GM23338 (cell line): ENCODE measurements at regions not wholly inside any gene's neighbourhood (a gene's known extent, or its start where the extent isn't known, plus 50 kb on each side); places are given as distances from the start of the nearest gene placed in this dataset.

ENCODE experiments used
- ATAC-seq: fragments of 200-7000 bp; cut with Tn5 transposase; 3 replicates; pipeline ENCODE4 v1.9.1; 2020
- DNase-seq: peaks from one replicate; pipeline ENCODE4 v3.0.0-alpha.2; 2015; ENCODE audit warnings: low spot score
- H2AFZ ChIP-seq: fragments of 200-600 bp; sonication (generic); 2 replicates; pipeline ENCODE4 v1.8.0; 2016; ENCODE audit warnings: antibody characterized with exemption, mild to moderate bottlenecking, moderate library complexity
- H3F3A ChIP-seq: fragments of 200-600 bp; sonication (generic); replicated peaks from 2 replicates; pipeline ENCODE4 v1.8.0; 2017; ENCODE audit warnings: antibody characterized with exemption, mixed run types, low read depth
- H3K27ac ChIP-seq: fragments of 200-600 bp; sonication (generic); 2 replicates; pipeline ENCODE4 v1.6.1; 2016; ENCODE audit warnings: low read depth
- H3K27me3 ChIP-seq: fragments of 200-600 bp; sonication (generic); 2 replicates; pipeline ENCODE4 v1.8.0; 2016; ENCODE audit warnings: mild to moderate bottlenecking, mixed run types, moderate library complexity; ENCODE audit not compliant: insufficient read depth
- H3K36me3 ChIP-seq: fragments of 200-600 bp; sonication (generic); 2 replicates; pipeline ENCODE4 v1.8.0; 2016; ENCODE audit warnings: mild to moderate bottlenecking; ENCODE audit not compliant: insufficient read depth
- H3K4me1 ChIP-seq: fragments of 200-600 bp; sonication (generic); 2 replicates; pipeline ENCODE4 v1.8.0; 2016; ENCODE audit warnings: mild to moderate bottlenecking, moderate library complexity; ENCODE audit not compliant: insufficient read depth
- H3K4me2 ChIP-seq: fragments of 200-600 bp; sonication (generic); 2 replicates; pipeline ENCODE4 v1.7.1; 2017; ENCODE audit warnings: mixed run types
- H3K4me3 ChIP-seq: fragments of 200-600 bp; sonication (generic); 2 replicates; pipeline ENCODE4 v1.6.1; 2016; ENCODE audit warnings: mixed run types
- H3K79me2 ChIP-seq: fragments of 200-600 bp; sonication (generic); replicated peaks from 2 replicates; pipeline ENCODE4 v1.8.0; 2017; ENCODE audit warnings: mild to moderate bottlenecking; ENCODE audit not compliant: insufficient read depth
- H3K9me2 ChIP-seq: fragments of 200-600 bp; sonication (generic); 2 replicates; pipeline ENCODE4 v1.8.0; 2017; ENCODE audit not compliant: insufficient read depth
- H4K20me1 ChIP-seq: fragments of 200-600 bp; sonication (generic); replicated peaks from 2 replicates; pipeline ENCODE4 v1.8.0; 2017; ENCODE audit warnings: mild to moderate bottlenecking; ENCODE audit not compliant: insufficient read depth
- H3K27ac Mint-ChIP-seq: 2 replicates; pipeline ENCODE4 v1.8.0; 2020; ENCODE audit warnings: inconsistent platforms, mild to moderate bottlenecking, moderate library complexity, mixed read lengths
- H3K27me3 Mint-ChIP-seq: 3 replicates; pipeline ENCODE4 v1.8.0; 2022; ENCODE audit warnings: low read depth, mild to moderate bottlenecking, moderate library complexity, mixed read lengths, inconsistent platforms; ENCODE audit not compliant: insufficient read depth, poor library complexity
- H3K36me3 Mint-ChIP-seq: 3 replicates; pipeline ENCODE4 v1.8.0; 2021; ENCODE audit warnings: low read depth, mild to moderate bottlenecking, inconsistent platforms, moderate library complexity, mixed read lengths
- H3K4me1 Mint-ChIP-seq: 3 replicates; pipeline ENCODE4 v1.8.0; 2020; ENCODE audit warnings: mild to moderate bottlenecking, inconsistent platforms, mixed read lengths
- H3K4me3 Mint-ChIP-seq: 3 replicates; pipeline ENCODE4 v1.8.0; 2021; ENCODE audit warnings: moderate library complexity, mild to moderate bottlenecking, inconsistent platforms, mixed read lengths
- H3K9me3 Mint-ChIP-seq: 3 replicates; pipeline ENCODE4 v1.8.0; 2020; ENCODE audit warnings: moderate library complexity, mild to moderate bottlenecking, inconsistent platforms, mixed read lengths
- CREB1 ChIP-seq: fragments of 250-450 bp; sonication (Bioruptor Pico); IDR thresholded peaks from 2 replicates; pipeline ENCODE4 v1.5.0; 2020; ENCODE audit warnings: low read depth, mild to moderate bottlenecking, moderate library complexity
- ETS1 ChIP-seq: IDR thresholded peaks from 2 replicates; pipeline ENCODE4 v1.6.1; 2016; ENCODE audit warnings: antibody characterized with exemption
- JUNB ChIP-seq: IDR thresholded peaks from one replicate; pipeline ENCODE4 v1.6.1; 2016; ENCODE audit warnings: antibody characterized with exemption; ENCODE audit not compliant: unreplicated experiment
- POLR2AphosphoS5 ChIP-seq: IDR thresholded peaks from 2 replicates; pipeline ENCODE4 v1.6.1; 2016; ENCODE audit warnings: antibody characterized with exemption, low read depth
- STAT1 ChIP-seq: IDR thresholded peaks from one replicate; pipeline ENCODE4 v1.6.1; 2016; ENCODE audit warnings: antibody characterized with exemption; ENCODE audit not compliant: unreplicated experiment
- ZNF114 ChIP-seq: fragments of 250-450 bp; sonication (Bioruptor Pico); IDR thresholded peaks from 2 replicates; pipeline ENCODE4 v1.5.0; 2020; ENCODE audit warnings: mild to moderate bottlenecking, moderate library complexity
- ZNF331 ChIP-seq: fragments of 250-450 bp; sonication (Bioruptor Pico); IDR thresholded peaks from 2 replicates; pipeline ENCODE4 v1.5.0; 2020; ENCODE audit warnings: low read depth, mild to moderate bottlenecking, moderate library complexity
- TF ChIP-seq, protein P1 (sequence below): fragments of 250-450 bp; sonication (Bioruptor Pico); IDR thresholded peaks from 2 replicates; pipeline ENCODE4 v1.5.0; 2020; ENCODE audit warnings: mild to moderate bottlenecking, moderate library complexity

DNA sequence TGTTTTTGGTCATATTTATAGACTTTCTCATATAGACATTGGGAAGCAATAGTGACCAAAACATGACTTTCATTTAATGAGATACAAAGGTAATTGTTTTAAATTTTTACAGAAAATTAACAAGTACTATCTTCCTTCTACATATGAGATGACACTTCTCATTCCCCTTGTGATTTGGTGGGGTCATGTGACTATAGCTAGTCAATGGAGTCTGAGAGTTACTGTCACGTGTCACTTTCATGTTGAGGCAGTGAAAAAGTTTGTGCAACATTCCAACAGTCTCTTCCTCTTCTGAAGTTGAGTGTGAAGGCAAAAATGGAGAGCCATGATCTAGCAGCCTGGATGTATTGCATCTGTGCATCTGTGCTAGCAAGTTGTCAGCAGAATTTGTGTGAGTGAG is 618.3 kb upstream of the LRRC4C start (continued):
- TF ChIP-seq, protein P1, sequence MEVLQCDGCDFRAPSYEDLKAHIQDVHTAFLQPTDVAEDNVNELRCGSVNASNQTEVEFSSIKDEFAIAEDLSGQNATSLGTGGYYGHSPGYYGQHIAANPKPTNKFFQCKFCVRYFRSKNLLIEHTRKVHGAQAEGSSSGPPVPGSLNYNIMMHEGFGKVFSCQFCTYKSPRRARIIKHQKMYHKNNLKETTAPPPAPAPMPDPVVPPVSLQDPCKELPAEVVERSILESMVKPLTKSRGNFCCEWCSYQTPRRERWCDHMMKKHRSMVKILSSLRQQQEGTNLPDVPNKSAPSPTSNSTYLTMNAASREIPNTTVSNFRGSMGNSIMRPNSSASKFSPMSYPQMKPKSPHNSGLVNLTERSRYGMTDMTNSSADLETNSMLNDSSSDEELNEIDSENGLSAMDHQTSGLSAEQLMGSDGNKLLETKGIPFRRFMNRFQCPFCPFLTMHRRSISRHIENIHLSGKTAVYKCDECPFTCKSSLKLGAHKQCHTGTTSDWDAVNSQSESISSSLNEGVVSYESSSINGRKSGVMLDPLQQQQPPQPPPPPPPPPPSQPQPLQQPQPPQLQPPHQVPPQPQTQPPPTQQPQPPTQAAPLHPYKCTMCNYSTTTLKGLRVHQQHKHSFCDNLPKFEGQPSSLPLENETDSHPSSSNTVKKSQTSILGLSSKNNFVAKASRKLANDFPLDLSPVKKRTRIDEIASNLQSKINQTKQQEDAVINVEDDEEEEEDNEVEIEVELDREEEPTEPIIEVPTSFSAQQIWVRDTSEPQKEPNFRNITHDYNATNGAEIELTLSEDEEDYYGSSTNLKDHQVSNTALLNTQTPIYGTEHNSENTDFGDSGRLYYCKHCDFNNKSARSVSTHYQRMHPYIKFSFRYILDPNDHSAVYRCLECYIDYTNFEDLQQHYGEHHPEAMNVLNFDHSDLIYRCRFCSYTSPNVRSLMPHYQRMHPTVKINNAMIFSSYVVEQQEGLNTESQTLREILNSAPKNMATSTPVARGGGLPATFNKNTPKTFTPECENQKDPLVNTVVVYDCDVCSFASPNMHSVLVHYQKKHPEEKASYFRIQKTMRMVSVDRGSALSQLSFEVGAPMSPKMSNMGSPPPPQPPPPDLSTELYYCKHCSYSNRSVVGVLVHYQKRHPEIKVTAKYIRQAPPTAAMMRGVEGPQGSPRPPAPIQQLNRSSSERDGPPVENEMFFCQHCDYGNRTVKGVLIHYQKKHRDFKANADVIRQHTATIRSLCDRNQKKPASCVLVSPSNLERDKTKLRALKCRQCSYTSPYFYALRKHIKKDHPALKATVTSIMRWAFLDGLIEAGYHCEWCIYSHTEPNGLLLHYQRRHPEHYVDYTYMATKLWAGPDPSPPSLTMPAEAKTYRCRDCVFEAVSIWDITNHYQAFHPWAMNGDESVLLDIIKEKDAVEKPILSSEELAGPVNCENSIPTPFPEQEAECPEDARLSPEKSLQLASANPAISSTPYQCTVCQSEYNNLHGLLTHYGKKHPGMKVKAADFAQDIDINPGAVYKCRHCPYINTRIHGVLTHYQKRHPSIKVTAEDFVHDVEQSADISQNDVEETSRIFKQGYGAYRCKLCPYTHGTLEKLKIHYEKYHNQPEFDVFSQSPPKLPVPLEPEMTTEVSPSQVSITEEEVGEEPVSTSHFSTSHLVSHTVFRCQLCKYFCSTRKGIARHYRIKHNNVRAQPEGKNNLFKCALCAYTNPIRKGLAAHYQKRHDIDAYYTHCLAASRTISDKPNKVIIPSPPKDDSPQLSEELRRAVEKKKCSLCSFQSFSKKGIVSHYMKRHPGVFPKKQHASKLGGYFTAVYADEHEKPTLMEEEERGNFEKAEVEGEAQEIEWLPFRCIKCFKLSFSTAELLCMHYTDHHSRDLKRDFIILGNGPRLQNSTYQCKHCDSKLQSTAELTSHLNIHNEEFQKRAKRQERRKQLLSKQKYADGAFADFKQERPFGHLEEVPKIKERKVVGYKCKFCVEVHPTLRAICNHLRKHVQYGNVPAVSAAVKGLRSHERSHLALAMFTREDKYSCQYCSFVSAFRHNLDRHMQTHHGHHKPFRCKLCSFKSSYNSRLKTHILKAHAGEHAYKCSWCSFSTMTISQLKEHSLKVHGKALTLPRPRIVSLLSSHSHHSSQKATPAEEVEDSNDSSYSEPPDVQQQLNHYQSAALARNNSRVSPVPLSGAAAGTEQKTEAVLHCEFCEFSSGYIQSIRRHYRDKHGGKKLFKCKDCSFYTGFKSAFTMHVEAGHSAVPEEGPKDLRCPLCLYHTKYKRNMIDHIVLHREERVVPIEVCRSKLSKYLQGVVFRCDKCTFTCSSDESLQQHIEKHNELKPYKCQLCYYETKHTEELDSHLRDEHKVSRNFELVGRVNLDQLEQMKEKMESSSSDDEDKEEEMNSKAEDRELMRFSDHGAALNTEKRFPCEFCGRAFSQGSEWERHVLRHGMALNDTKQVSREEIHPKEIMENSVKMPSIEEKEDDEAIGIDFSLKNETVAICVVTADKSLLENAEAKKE (CRISPR knock-in tag): no peak

GRCh38 chr11:42085736-42086135 is 626.3 kb upstream of the LRRC4C start:
- Mint-ChIP-seq H3K9me3 (peaks cover 80% of the 10 kb centered on the region), H3K4me1 (no peaks in the 10 kb centered on the region), H3K27ac (no peak overlapping the region), H3K27me3 (no peaks in the 10 kb centered on the region), H3K4me3 (no peak overlapping the region), H3K36me3 (peaks cover 5% of the 10 kb centered on the region; the same call in 2 of the 3 replicates)
- H3K4me1 ChIP-seq: no peaks in the 10 kb centered on the region
- no peak overlapping the region for H3K27ac ChIP-seq
- DNase-seq: no peak
- H3K27me3 ChIP-seq: no peaks in the 10 kb centered on the region
- no peak overlapping the region for H3K4me3 ChIP-seq
- ATAC-seq: no peak
- H2AFZ ChIP-seq: no peak overlapping the region
- H4K20me1 ChIP-seq: no peaks in the 10 kb centered on the region
- H3F3A ChIP-seq: no peaks in the 10 kb centered on the region
- no peaks in the 10 kb centered on the region for H3K79me2 ChIP-seq
- H3K9me2 ChIP-seq: 0 out of 2 replicates have a peak, but pooled peaks cover 3% of the 10 kb centered on the region
- no peaks in the 10 kb centered on the region for H3K36me3 ChIP-seq
- H3K4me2 ChIP-seq: no peak overlapping the region
- no peak for TF ChIP-seq ETS1
- TF ChIP-seq, protein P1 (CRISPR knock-in tag): no peak
- no peak for TF ChIP-seq STAT1
- no peak for TF ChIP-seq POLR2AphosphoS5
- no peak for TF ChIP-seq JUNB
- TF ChIP-seq ZNF114 (CRISPR knock-in tag): no peak
- no peak for TF ChIP-seq CREB1 (CRISPR knock-in tag)
- no peak for TF ChIP-seq ZNF331 (CRISPR knock-in tag)
